Endothelial cell of umbilical vein (primary cell): ENCODE measurements at regions not wholly inside any gene's neighbourhood (a gene's known extent, or its start where the extent isn't known, plus 50 kb on each side); places are given as distances from the start of the nearest gene placed in this dataset.

Source experiments
- CTCF ChIP-seq, 2 donors: IDR thresholded peaks; 1 replicate in 1 of 2; 2 replicates in 1 of 2; pipeline ENCODE4 v1.5.1; 2011; ENCODE audit warnings: low read length in 2 of 2, mild to moderate bottlenecking in 2 of 2, moderate library complexity in 2 of 2, control low read depth in 1 of 2, inconsistent platforms in 1 of 2, low read depth in 1 of 2; ENCODE audit not compliant: insufficient read depth in 1 of 2; ENCODE audit errors: extremely low read depth in 1 of 2
- EZH2 ChIP-seq: IDR thresholded peaks from 2 replicates; pipeline ENCODE4 v1.6.1; 2012; ENCODE audit warnings: borderline replicate concordance, low read depth, mild to moderate bottlenecking, moderate library complexity, low read length, inconsistent platforms; ENCODE audit not compliant: severe bottlenecking
- JUN ChIP-seq: IDR thresholded peaks from 2 replicates; pipeline ENCODE4 v1.6.1; 2011; ENCODE audit warnings: borderline replicate concordance, low read depth; ENCODE audit not compliant: insufficient read length, insufficient read depth
- MAX ChIP-seq: IDR thresholded peaks from 2 replicates; pipeline ENCODE4 v1.6.1; 2011; ENCODE audit not compliant: insufficient read depth, insufficient read length
- MYC ChIP-seq: IDR thresholded peaks from one replicate; pipeline ENCODE4 v1.6.1; 2011; ENCODE audit warnings: mild to moderate bottlenecking, low read depth, low read length
- POLR2A ChIP-seq: IDR thresholded peaks from 2 replicates; pipeline ENCODE4 v1.6.1; 2012; ENCODE audit warnings: low read depth, mild to moderate bottlenecking, control low read depth, low read length
- POLR2AphosphoS5 ChIP-seq: IDR thresholded peaks from 2 replicates; pipeline ENCODE4 v1.6.1; 2012; ENCODE audit warnings: low read depth, mild to moderate bottlenecking, control low read depth, low read length, moderate library complexity; ENCODE audit not compliant: insufficient read depth

- TF ChIP-seq CTCF (IDR thresholded peaks at IDR 0.05; ENCODE audit: extremely low read depth in 1 of 2, insufficient read depth in 1 of 2, low read depth in 1 of 2, low read length in 2 of 2) (no peak), POLR2A (no peak), POLR2AphosphoS5 (no peak), EZH2 (no peak), MYC (no peak), MAX (no peak), JUN (no peak)
These were observed 150.9 kb downstream of the URI1 start for GRCh38 chr19:30092721-30093569.
